HG02610 (cell line): ENCODE measurements at regions not wholly inside any gene's neighbourhood (a gene's known extent, or its start where the extent isn't known, plus 50 kb on each side); places are given as distances from the start of the nearest gene placed in this dataset.

Experiments
- ATAC-seq: cut with Tn5 transposase; IDR thresholded peaks from one replicate; pipeline ENCODE4 v1.9.1; 2021; ENCODE audit warnings: mild to moderate bottlenecking, moderate library complexity; ENCODE audit not compliant: unreplicated experiment

GRCh38 chr3:132267391-132267993 is 49.7 kb upstream of the ACP3 start:
- ATAC-seq = no peak
